Panc1 (cell line): ENCODE measurements at regions not wholly inside any gene's neighbourhood (a gene's known extent, or its start where the extent isn't known, plus 50 kb on each side); places are given as distances from the start of the nearest gene placed in this dataset.

Experiments
- ATAC-seq: fragments of 200-7000 bp; cut with Tn5 transposase; 2 replicates; pipeline ENCODE4 v1.9.1; 2020; ENCODE audit warnings: mild to moderate bottlenecking, moderate library complexity
- BruUV-seq: library from RNA; stranded (reverse); fragments of 400-500 nt; replicated peaks from 2 replicates; lab custom pipeline; 2021; lab: Mats Ljungman, UMichigan
- CTCF ChIA-PET: fragments of 300-600 bp; sonication (Branson Sonifier 250); formaldehyde crosslinking; loops from one replicate; lab custom pipeline; 2022; ENCODE audit warnings: antibody characterized with exemption; lab: Charles Lee
- POLR2A ChIA-PET: fragments of 300-600 bp; sonication (Branson Sonifier 250); formaldehyde crosslinking; loops from one replicate; lab custom pipeline; 2022; ENCODE audit warnings: antibody characterized with exemption; lab: Charles Lee
- DNase-seq: peaks from one replicate; pipeline ENCODE4 v3.0.0-alpha.2; 2010; ENCODE audit warnings: low read depth, low spot score
- H3K27ac ChIP-seq: 2 replicates; pipeline ENCODE4 v1.5.1; 2011; ENCODE audit warnings: mild to moderate bottlenecking, low read length, inconsistent platforms
- H3K27me3 ChIP-seq: fragments of 200-500 bp; sonication (Bioruptor generic); 2 replicates; pipeline ENCODE4 v1.6.0; 2014; ENCODE audit warnings: low read length, inconsistent platforms; ENCODE audit not compliant: control insufficient read depth, insufficient read depth
- H3K36me3 ChIP-seq: fragments of 200-500 bp; sonication (Bioruptor generic); 2 replicates; pipeline ENCODE4 v1.5.1; 2014; ENCODE audit warnings: inconsistent platforms, mild to moderate bottlenecking, low read length, moderate library complexity; ENCODE audit not compliant: control insufficient read depth, insufficient read depth
- H3K4me1 ChIP-seq: 2 replicates; pipeline ENCODE4 v1.5.1; 2011; ENCODE audit warnings: inconsistent platforms, mild to moderate bottlenecking, low read length, moderate library complexity; ENCODE audit not compliant: control insufficient read depth, insufficient read depth
- H3K4me3 ChIP-seq, 2 experiments: 2 replicates each; pipeline ENCODE4 v1.5.1; 2011 to 2012; ENCODE audit warnings: low read depth in 2 of 2, low read length in 2 of 2, mild to moderate bottlenecking in 2 of 2, inconsistent platforms in 1 of 2, moderate library complexity in 1 of 2
- H3K9me3 ChIP-seq: fragments of 200-500 bp; sonication (Bioruptor generic); 2 replicates; pipeline ENCODE4 v1.5.1; 2014; ENCODE audit warnings: low read depth, mild to moderate bottlenecking, inconsistent platforms, low read length, moderate library complexity; ENCODE audit not compliant: control insufficient read depth, insufficient read depth
- POLR2AphosphoS5 ChIP-seq: IDR thresholded peaks from 2 replicates; pipeline ENCODE4 v1.6.1; 2012; ENCODE audit warnings: mild to moderate bottlenecking, low read depth, low read length, moderate library complexity
- SIN3A ChIP-seq: IDR thresholded peaks from 2 replicates; pipeline ENCODE4 v1.6.1; 2012; ENCODE audit warnings: low read depth, mild to moderate bottlenecking, low read length, moderate library complexity, borderline replicate concordance; ENCODE audit not compliant: insufficient read depth
- TCF7L2 ChIP-seq: IDR thresholded peaks from 2 replicates; pipeline ENCODE4 v1.6.1; 2011; ENCODE audit warnings: mild to moderate bottlenecking, low read depth, low read length, inconsistent platforms
- in situ Hi-C: cut with HindIII; loops from 2 replicates; pipeline ENCODE4 v1.10.0; 2016; ENCODE audit warnings: low sequenced_read_pairs, low pct_unique_long_range_greater_than_20kb
- intact Hi-C: fragments of 100-400 bp; cut with micrococcal nuclease; formaldehyde crosslinking; loops from one replicate; pipeline ENCODE4 v1.10.0; 2022; ENCODE audit not compliant: unreplicated experiment
- TF ChIP-seq, protein P1 (sequence below), 2 experiments: IDR thresholded peaks; 2 replicates each; pipeline ENCODE4 v1.6.1; 2011 to 2012; ENCODE audit warnings: low read depth in 2 of 2, control low read depth in 1 of 2, low read length in 1 of 2, mild to moderate bottlenecking in 1 of 2, moderate library complexity in 1 of 2; ENCODE audit not compliant: insufficient read depth in 1 of 2
- TF ChIP-seq, protein P2 (sequence below): fragments of 450-650 bp; IDR thresholded peaks from 2 replicates; pipeline ENCODE4 v1.5.1; 2017; ENCODE audit warnings: mild to moderate bottlenecking

DNA sequence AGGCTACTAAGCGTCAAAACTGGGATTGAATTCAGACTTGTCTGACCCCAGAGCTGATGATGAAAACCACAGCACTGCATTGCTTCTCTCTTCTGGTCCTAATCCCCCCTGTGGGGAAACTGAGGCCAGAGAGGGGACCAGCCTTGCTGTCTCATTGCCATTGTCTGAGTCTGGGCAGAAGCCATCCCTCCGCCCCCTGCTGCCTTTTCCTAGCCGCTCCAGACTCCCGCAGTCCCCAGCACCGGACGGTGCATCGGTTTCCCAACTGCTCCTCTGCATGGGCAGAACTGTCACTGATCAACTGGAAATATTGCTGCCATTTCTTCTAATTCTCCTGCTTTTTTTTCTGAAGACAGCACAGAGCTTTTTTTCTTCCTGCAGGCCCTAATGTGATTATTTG lies 157.4 kb downstream of the ACTL8 start:
- ATAC-seq (no peak), DNase-seq (no peak)
- Histone ChIP-seq H3K4me1 (no peaks in the 10 kb centered on the region), H3K36me3 (no peaks in the 10 kb centered on the region), H3K27me3 (peaks cover 40% of the 10 kb centered on the region), H3K4me3 (no peak overlapping the region), H3K9me3 (no peaks in the 10 kb centered on the region), H3K27ac (no peak overlapping the region)
- intact Hi-C loops (loop anchor here (5.0 kb wide), 1 partner anchor 250 kb away; no protein-coding TSS in a partner anchor), in situ Hi-C loops (no loop called here)
- TF ChIP-seq, protein P1, sequence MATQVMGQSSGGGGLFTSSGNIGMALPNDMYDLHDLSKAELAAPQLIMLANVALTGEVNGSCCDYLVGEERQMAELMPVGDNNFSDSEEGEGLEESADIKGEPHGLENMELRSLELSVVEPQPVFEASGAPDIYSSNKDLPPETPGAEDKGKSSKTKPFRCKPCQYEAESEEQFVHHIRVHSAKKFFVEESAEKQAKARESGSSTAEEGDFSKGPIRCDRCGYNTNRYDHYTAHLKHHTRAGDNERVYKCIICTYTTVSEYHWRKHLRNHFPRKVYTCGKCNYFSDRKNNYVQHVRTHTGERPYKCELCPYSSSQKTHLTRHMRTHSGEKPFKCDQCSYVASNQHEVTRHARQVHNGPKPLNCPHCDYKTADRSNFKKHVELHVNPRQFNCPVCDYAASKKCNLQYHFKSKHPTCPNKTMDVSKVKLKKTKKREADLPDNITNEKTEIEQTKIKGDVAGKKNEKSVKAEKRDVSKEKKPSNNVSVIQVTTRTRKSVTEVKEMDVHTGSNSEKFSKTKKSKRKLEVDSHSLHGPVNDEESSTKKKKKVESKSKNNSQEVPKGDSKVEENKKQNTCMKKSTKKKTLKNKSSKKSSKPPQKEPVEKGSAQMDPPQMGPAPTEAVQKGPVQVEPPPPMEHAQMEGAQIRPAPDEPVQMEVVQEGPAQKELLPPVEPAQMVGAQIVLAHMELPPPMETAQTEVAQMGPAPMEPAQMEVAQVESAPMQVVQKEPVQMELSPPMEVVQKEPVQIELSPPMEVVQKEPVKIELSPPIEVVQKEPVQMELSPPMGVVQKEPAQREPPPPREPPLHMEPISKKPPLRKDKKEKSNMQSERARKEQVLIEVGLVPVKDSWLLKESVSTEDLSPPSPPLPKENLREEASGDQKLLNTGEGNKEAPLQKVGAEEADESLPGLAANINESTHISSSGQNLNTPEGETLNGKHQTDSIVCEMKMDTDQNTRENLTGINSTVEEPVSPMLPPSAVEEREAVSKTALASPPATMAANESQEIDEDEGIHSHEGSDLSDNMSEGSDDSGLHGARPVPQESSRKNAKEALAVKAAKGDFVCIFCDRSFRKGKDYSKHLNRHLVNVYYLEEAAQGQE (IDR thresholded peaks at IDR 0.05; ENCODE audit: insufficient read depth in 1 of 2, low read depth in 2 of 2, low read length in 1 of 2), result no peak
- TF ChIP-seq, protein P2, sequence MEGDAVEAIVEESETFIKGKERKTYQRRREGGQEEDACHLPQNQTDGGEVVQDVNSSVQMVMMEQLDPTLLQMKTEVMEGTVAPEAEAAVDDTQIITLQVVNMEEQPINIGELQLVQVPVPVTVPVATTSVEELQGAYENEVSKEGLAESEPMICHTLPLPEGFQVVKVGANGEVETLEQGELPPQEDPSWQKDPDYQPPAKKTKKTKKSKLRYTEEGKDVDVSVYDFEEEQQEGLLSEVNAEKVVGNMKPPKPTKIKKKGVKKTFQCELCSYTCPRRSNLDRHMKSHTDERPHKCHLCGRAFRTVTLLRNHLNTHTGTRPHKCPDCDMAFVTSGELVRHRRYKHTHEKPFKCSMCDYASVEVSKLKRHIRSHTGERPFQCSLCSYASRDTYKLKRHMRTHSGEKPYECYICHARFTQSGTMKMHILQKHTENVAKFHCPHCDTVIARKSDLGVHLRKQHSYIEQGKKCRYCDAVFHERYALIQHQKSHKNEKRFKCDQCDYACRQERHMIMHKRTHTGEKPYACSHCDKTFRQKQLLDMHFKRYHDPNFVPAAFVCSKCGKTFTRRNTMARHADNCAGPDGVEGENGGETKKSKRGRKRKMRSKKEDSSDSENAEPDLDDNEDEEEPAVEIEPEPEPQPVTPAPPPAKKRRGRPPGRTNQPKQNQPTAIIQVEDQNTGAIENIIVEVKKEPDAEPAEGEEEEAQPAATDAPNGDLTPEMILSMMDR, result no peak
- TF ChIP-seq TCF7L2 (no peak), POLR2AphosphoS5 (no peak), SIN3A (no peak)
- ChIA-PET POLR2A (no interaction called here), CTCF (no interaction called here)
- no TSS peak for BruUV-seq

DNA sequence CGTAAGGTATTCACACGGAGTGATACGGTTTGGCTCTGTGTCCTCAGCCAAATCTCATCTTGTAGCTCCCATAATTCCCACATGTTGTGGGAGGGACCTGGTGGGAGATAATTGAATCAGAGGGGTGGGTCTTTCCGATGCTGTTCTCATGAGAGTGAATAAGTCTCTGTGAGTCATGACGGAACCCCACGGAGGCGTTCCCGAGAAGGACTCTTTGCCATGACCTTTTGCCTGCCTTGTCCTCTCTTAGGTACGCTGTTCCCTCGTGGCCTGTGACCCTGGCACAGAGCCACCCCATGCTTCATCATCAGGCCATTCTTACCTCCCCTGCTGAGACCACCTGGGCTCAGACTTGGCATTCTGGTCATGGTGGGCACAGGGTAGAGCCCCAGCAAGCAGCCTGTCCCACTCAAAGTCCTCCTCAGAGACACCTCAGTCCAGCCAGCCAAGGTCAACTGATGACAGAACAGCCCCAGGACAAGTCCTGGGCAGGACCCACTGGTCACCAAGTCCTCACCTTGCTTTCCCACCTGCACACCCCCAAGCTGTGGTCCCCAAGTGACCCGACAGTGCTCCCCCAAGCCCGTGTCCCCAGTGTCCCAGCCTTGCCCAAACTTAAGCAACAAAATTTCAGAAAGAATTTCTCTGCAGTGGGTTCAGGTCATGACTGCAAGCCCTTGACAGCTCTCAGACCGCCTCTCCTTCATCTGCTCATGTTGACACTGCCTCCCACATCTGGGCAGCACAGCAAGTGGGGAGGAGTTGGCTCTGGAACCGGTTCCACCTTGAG lies 158.4 kb downstream of the ACTL8 start:
- no TSS peak for BruUV-seq
- no peak overlapping the region for H3K27ac ChIP-seq

More for the DNA sequence above, 158.4 kb downstream of the ACTL8 start:
- intact Hi-C loops (loop anchor here (5.0 kb wide), 1 partner anchor 251 kb away; no protein-coding TSS in a partner anchor), in situ Hi-C loops (no loop called here)
- no peak for ATAC-seq
- Histone ChIP-seq H3K4me3 (no peak overlapping the region), H3K9me3 (no peaks in the 10 kb centered on the region), H3K27me3 (peaks cover 43% of the 10 kb centered on the region), H3K4me1 (no peaks in the 10 kb centered on the region), H3K36me3 (no peaks in the 10 kb centered on the region)
- TF ChIP-seq SIN3A, result no peak
- TF ChIP-seq, protein P1 (IDR thresholded peaks at IDR 0.05; ENCODE audit: insufficient read depth in 1 of 2, low read depth in 2 of 2, low read length in 1 of 2), result no peak
- TF ChIP-seq TCF7L2, result no peak
- TF ChIP-seq, protein P2, result no peak
- TF ChIP-seq POLR2AphosphoS5, result no peak
- DNase-seq, result no peak
- ChIA-PET CTCF (no interaction called here), POLR2A (no interaction called here)
